Suprapubic skin (tissue), 4 donors: ENCODE measurements at regions not wholly inside any gene's neighbourhood (a gene's known extent, or its start where the extent isn't known, plus 50 kb on each side); places are given as distances from the start of the nearest gene placed in this dataset.

Source experiments
- DNase-seq, 2 donors: peaks; one replicate each; pipeline ENCODE4 v3.0.0-alpha.2; 2019; ENCODE audit warnings: low spot score in 2 of 2
- H3K27ac ChIP-seq: fragments of 200-600 bp; sonication (generic); one replicate; pipeline ENCODE4 v1.5.1; 2019
- H3K27me3 ChIP-seq: fragments of 200-600 bp; sonication (generic); one replicate; pipeline ENCODE4 v1.5.1; 2019
- H3K36me3 ChIP-seq: fragments of 200-600 bp; sonication (generic); one replicate; pipeline ENCODE4 v1.5.1; 2019
- H3K4me1 ChIP-seq: fragments of 200-600 bp; sonication (generic); one replicate; pipeline ENCODE4 v1.5.1; 2019
- H3K4me3 ChIP-seq: fragments of 200-600 bp; sonication (generic); one replicate; pipeline ENCODE4 v1.5.1; 2019; ENCODE audit warnings: mild to moderate bottlenecking
- H3K9me3 ChIP-seq: fragments of 200-600 bp; sonication (generic); one replicate; pipeline ENCODE4 v1.5.1; 2019
- EP300 ChIP-seq: sonication (generic); formaldehyde crosslinking; IDR thresholded peaks from one replicate; pipeline ENCODE4 v1.6.1; 2017; ENCODE audit warnings: antibody characterized with exemption
- POLR2A ChIP-seq, 2 donors: fragments of 450-650 bp; IDR thresholded peaks; one replicate each; pipeline ENCODE4 v1.6.1; 2017; ENCODE audit warnings: antibody characterized with exemption in 2 of 2, mild to moderate bottlenecking in 2 of 2, moderate library complexity in 2 of 2
- POLR2AphosphoS5 ChIP-seq, 3 donors: sonication (generic); formaldehyde crosslinking; IDR thresholded peaks; one replicate each; pipeline ENCODE4 v1.6.1; 2017; ENCODE audit warnings: antibody characterized with exemption in 3 of 3
- WGBS: methylation state at CpG from one replicate; pipeline ENCODE4 v1.1.5; 2018; 5-methylcytosine and 5-hydroxymethylcytosine counted together
- TF ChIP-seq, protein P1 (sequence below), 2 donors: fragments of 200-600 bp in 1 of 2; fragments of 450-650 bp in 1 of 2; sonication (generic) in 1 of 2; IDR thresholded peaks; one replicate each; pipeline ENCODE4 v1.5.1; 2016 to 2019; ENCODE audit warnings: antibody characterized with exemption in 2 of 2, mild to moderate bottlenecking in 1 of 2, moderate library complexity in 1 of 2

GRCh38 chr1:238265866-238266265 lies 375.1 kb upstream of the ZP4 start:
- TF ChIP-seq, protein P1, sequence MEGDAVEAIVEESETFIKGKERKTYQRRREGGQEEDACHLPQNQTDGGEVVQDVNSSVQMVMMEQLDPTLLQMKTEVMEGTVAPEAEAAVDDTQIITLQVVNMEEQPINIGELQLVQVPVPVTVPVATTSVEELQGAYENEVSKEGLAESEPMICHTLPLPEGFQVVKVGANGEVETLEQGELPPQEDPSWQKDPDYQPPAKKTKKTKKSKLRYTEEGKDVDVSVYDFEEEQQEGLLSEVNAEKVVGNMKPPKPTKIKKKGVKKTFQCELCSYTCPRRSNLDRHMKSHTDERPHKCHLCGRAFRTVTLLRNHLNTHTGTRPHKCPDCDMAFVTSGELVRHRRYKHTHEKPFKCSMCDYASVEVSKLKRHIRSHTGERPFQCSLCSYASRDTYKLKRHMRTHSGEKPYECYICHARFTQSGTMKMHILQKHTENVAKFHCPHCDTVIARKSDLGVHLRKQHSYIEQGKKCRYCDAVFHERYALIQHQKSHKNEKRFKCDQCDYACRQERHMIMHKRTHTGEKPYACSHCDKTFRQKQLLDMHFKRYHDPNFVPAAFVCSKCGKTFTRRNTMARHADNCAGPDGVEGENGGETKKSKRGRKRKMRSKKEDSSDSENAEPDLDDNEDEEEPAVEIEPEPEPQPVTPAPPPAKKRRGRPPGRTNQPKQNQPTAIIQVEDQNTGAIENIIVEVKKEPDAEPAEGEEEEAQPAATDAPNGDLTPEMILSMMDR (IDR thresholded peaks at IDR 0.05): no peak
- TF ChIP-seq EP300: no peak
- TF ChIP-seq POLR2AphosphoS5 (IDR thresholded peaks at IDR 0.05): no peak
- no peak for TF ChIP-seq POLR2A (IDR thresholded peaks at IDR 0.05)
- DNase-seq: no peak
- peaks cover 7% of the 10 kb centered on the region for H3K9me3 ChIP-seq
- no peaks in the 10 kb centered on the region for H3K27me3 ChIP-seq
- H3K4me3 ChIP-seq: no peak overlapping the region
- H3K27ac ChIP-seq: no peak overlapping the region
- no peaks in the 10 kb centered on the region for H3K4me1 ChIP-seq
- WGBS: 46% methylated on average over 1 of the region's 1 CpG
- no peaks in the 10 kb centered on the region for H3K36me3 ChIP-seq

DNA sequence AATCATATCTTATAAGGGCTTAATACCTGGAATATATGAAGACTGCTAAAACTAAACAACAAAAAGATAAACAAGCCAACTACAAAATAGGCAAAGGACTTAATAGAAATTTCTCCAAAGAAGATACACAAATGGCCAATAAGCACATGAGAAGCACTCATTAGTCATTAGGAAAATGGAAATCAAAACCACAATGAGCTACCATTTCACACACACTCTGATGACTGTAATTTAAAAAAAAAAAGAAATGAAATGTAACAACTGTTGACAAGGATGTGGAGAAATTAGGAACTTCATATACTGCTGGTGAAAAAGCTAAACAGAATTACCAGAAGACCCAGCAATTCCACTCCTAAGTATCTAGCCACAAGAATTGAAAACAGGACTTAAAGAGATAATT lies 374.2 kb upstream of the ZP4 start:
- Histone ChIP-seq H3K4me3 (no peak overlapping the region), H3K27me3 (no peaks in the 10 kb centered on the region)

DNA sequence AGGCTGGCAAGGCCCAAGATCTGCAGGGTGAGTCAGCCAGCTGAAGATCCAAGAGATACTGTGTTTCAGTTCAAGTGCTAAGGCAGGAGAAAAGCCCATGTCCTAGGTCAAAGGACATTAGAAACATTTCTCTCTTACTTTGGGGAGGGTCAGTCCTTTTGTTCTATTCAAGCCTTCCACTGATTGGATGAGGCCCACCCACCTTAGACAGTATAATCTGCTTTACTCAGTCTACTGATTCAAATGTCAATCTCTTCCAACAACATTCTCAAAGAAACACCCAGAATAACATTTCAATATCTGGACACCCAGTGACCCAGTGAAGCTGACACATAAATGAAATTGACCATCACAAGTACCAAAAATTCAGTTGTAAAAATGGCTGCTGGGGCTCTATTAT lies 367.8 kb upstream of the ZP4 start:
- no peak for DNase-seq
- H3K9me3 ChIP-seq: no peaks in the 10 kb centered on the region
- H3K4me3 ChIP-seq: no peak overlapping the region
- H3K27me3 ChIP-seq: no peaks in the 10 kb centered on the region
- H3K27ac ChIP-seq: no peak overlapping the region
- H3K36me3 ChIP-seq: no peaks in the 10 kb centered on the region
- no peaks in the 10 kb centered on the region for H3K4me1 ChIP-seq
- TF ChIP-seq, protein P1 (IDR thresholded peaks at IDR 0.05): no peak
- TF ChIP-seq POLR2AphosphoS5 (IDR thresholded peaks at IDR 0.05): no peak
- no peak for TF ChIP-seq POLR2A (IDR thresholded peaks at IDR 0.05)
- TF ChIP-seq EP300: no peak

More for the DNA sequence above, 374.2 kb upstream of the ZP4 start:
- no peaks in the 10 kb centered on the region for H3K4me1 ChIP-seq
- peaks cover 7% of the 10 kb centered on the region for H3K9me3 ChIP-seq
- DNase-seq: no peak
- TF ChIP-seq EP300 (no peak), POLR2AphosphoS5 (IDR thresholded peaks at IDR 0.05) (no peak), POLR2A (IDR thresholded peaks at IDR 0.05) (no peak)
- TF ChIP-seq, protein P1 (IDR thresholded peaks at IDR 0.05): no peak
- H3K27ac ChIP-seq: no peak overlapping the region
- no peaks in the 10 kb centered on the region for H3K36me3 ChIP-seq

GRCh38 chr1:238257018-238257621 lies 366.4 kb upstream of the ZP4 start:
- DNase-seq: no peak
- Histone ChIP-seq H3K27me3 (no peaks in the 10 kb centered on the region), H3K9me3 (no peaks in the 10 kb centered on the region), H3K4me3 (no peak overlapping the region), H3K36me3 (no peaks in the 10 kb centered on the region), H3K4me1 (no peaks in the 10 kb centered on the region), H3K27ac (no peak overlapping the region)
- WGBS: 54% methylated on average over 7 of the region's 7 CpGs
- no peak for TF ChIP-seq POLR2AphosphoS5 (IDR thresholded peaks at IDR 0.05)
- TF ChIP-seq POLR2A (IDR thresholded peaks at IDR 0.05): no peak
- TF ChIP-seq EP300: no peak
- TF ChIP-seq, protein P1 (IDR thresholded peaks at IDR 0.05): no peak

- no peaks in the 10 kb centered on the region for H3K27me3 ChIP-seq
- TF ChIP-seq POLR2AphosphoS5 (IDR thresholded peaks at IDR 0.05): no peak
- no peak for TF ChIP-seq EP300
- TF ChIP-seq, protein P1 (IDR thresholded peaks at IDR 0.05): no peak
- no peak for TF ChIP-seq POLR2A (IDR thresholded peaks at IDR 0.05)
- no peaks in the 10 kb centered on the region for H3K9me3 ChIP-seq
- no peak for DNase-seq
- WGBS: 75% methylated on average over 3 of the region's 3 CpGs
- H3K4me3 ChIP-seq: no peak overlapping the region
- no peak overlapping the region for H3K27ac ChIP-seq
- no peaks in the 10 kb centered on the region for H3K4me1 ChIP-seq
- no peaks in the 10 kb centered on the region for H3K36me3 ChIP-seq
These were observed 364.2 kb upstream of the ZP4 start for GRCh38 chr1:238254935-238255334.
